GM23248 (cell line): ENCODE measurements at regions not wholly inside any gene's neighbourhood (a gene's known extent, or its start where the extent isn't known, plus 50 kb on each side); places are given as distances from the start of the nearest gene placed in this dataset.

ENCODE experiments used
- EZH2 ChIP-seq: fragments of 200-600 bp; sonication (generic); IDR thresholded peaks from 2 replicates; pipeline ENCODE4 v1.6.1; 2018; ENCODE audit warnings: antibody characterized with exemption, mild to moderate bottlenecking; ENCODE audit not compliant: insufficient read depth, poor library complexity, severe bottlenecking
- EZH2phosphoT487 ChIP-seq: fragments of 200-600 bp; sonication (generic); IDR thresholded peaks from 2 replicates; pipeline ENCODE4 v1.6.1; 2018; ENCODE audit warnings: antibody characterized with exemption, moderate library complexity, mild to moderate bottlenecking, low read depth; ENCODE audit not compliant: insufficient read depth

GRCh38 chr2:136495636-136496035 is 269.7 kb upstream of the THSD7B start:
- no peak for TF ChIP-seq EZH2
- TF ChIP-seq EZH2phosphoT487: no peak
